ENCODE measurements at regions not wholly inside any gene's neighbourhood (a gene's known extent, or its start where the extent isn't known, plus 50 kb on each side); places are given as distances from the start of the nearest gene placed in this dataset.

DNA sequence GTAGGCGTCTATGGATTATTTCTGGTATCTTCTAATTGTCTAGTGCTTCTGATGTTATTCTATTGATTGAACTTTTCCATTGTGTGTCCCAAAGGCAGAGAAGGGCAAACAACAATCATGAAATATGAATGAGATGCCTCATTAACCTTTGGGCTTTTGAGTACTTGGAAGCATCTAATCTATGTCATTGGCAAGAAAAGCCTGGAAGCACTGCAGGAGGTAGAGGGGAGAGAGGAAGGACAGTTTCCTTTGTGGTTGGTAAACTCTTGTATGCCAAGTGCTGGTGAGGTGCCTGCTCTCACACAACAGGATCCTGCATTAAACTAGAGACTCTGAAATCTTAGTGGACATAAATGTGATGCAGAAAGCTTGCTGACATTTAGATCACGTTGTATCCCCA is 155.2 kb upstream of the TPK1 start:
- DNase-seq (no peak), ATAC-seq (ENCODE audit: poor library complexity) (no peak)
- Mint-ChIP-seq H3K27me3 (no peaks in the 10 kb centered on the region), H3K27ac (no peak overlapping the region), H3K36me3 (ENCODE audit: low read depth) (no peaks in the 10 kb centered on the region), H3K9me3 (peaks cover 8% of the 10 kb centered on the region), H3K4me3 (no peak overlapping the region), H3K4me1 (ENCODE audit: low read depth) (peaks cover 9% of the 10 kb centered on the region)
- TF ChIP-seq, protein P1, sequence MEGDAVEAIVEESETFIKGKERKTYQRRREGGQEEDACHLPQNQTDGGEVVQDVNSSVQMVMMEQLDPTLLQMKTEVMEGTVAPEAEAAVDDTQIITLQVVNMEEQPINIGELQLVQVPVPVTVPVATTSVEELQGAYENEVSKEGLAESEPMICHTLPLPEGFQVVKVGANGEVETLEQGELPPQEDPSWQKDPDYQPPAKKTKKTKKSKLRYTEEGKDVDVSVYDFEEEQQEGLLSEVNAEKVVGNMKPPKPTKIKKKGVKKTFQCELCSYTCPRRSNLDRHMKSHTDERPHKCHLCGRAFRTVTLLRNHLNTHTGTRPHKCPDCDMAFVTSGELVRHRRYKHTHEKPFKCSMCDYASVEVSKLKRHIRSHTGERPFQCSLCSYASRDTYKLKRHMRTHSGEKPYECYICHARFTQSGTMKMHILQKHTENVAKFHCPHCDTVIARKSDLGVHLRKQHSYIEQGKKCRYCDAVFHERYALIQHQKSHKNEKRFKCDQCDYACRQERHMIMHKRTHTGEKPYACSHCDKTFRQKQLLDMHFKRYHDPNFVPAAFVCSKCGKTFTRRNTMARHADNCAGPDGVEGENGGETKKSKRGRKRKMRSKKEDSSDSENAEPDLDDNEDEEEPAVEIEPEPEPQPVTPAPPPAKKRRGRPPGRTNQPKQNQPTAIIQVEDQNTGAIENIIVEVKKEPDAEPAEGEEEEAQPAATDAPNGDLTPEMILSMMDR (IDR thresholded peaks at IDR 0.05): no peak
- intact Hi-C loops (cut with DNase I, micrococcal nuclease): no loop called here
- H3K27ac ChIP-seq (ENCODE audit: low read depth in 1 of 2, low read length in 2 of 2): no peak overlapping the region
- no peaks in the 10 kb centered on the region for H3K36me3 ChIP-seq (ENCODE audit: insufficient read depth, low read length)
- no peaks in the 10 kb centered on the region for H3K4me1 ChIP-seq (ENCODE audit: insufficient read depth, low read length)
- POLR2A ChIA-PET: no interaction called here
- CTCF ChIA-PET: interaction anchor here (1.1 kb wide), 1 partner anchor 19 kb away, joined by 3 read pairs; no protein-coding TSS in a partner anchor
- no peaks in the 10 kb centered on the region for H3K9me3 ChIP-seq (ENCODE audit: control insufficient read depth in 1 of 2, insufficient read depth in 1 of 2, low read length in 2 of 2)
- H3K27me3 ChIP-seq (ENCODE audit: control insufficient read depth in 1 of 2, insufficient read depth in 2 of 2, low read length in 2 of 2): no peaks in the 10 kb centered on the region
- no peak overlapping the region for H3K4me3 ChIP-seq (ENCODE audit: low read length)

DNA sequence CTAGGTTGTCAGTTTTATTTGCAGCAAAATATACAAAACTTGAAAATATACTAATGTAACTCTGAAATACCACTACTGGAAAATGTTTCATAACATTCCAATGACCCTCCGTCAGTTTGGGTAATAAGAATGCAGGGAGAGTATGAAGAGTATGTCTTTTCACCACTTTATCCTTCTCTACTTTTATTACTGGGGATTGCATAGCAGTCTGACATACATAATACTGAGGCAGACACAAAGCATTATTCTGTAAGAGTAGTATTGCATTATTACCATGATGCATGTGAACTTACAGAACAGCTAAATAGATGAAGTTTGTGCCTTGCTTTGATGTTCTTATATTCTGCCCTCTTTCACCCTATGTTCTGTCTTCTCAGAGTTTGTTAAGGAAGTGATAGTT is 151.8 kb upstream of the TPK1 start:
- no peak overlapping the region for H3K27ac ChIP-seq (ENCODE audit: low read depth in 1 of 2, low read length in 2 of 2)
- no peak for ATAC-seq (ENCODE audit: poor library complexity)
- H3K36me3 ChIP-seq (ENCODE audit: insufficient read depth, low read length): no peaks in the 10 kb centered on the region
- H3K9me3 ChIP-seq (ENCODE audit: control insufficient read depth in 1 of 2, insufficient read depth in 1 of 2, low read length in 2 of 2): no peaks in the 10 kb centered on the region
- Mint-ChIP-seq H3K27ac (no peak overlapping the region), H3K4me1 (ENCODE audit: low read depth) (no peaks in the 10 kb centered on the region), H3K9me3 (peaks cover 3% of the 10 kb centered on the region), H3K27me3 (no peaks in the 10 kb centered on the region), H3K4me3 (no peak overlapping the region), H3K36me3 (ENCODE audit: low read depth) (no peaks in the 10 kb centered on the region)
- ChIA-PET CTCF (no interaction called here), POLR2A (no interaction called here)
- no peak overlapping the region for H3K4me3 ChIP-seq (ENCODE audit: low read length)
- intact Hi-C loops (cut with DNase I, micrococcal nuclease): no loop called here
- no peaks in the 10 kb centered on the region for H3K27me3 ChIP-seq (ENCODE audit: control insufficient read depth in 1 of 2, insufficient read depth in 2 of 2, low read length in 2 of 2)
- TF ChIP-seq, protein P1 (IDR thresholded peaks at IDR 0.05): no peak
- DNase-seq: no peak
- H3K4me1 ChIP-seq (ENCODE audit: insufficient read depth, low read length): no peaks in the 10 kb centered on the region

DNA sequence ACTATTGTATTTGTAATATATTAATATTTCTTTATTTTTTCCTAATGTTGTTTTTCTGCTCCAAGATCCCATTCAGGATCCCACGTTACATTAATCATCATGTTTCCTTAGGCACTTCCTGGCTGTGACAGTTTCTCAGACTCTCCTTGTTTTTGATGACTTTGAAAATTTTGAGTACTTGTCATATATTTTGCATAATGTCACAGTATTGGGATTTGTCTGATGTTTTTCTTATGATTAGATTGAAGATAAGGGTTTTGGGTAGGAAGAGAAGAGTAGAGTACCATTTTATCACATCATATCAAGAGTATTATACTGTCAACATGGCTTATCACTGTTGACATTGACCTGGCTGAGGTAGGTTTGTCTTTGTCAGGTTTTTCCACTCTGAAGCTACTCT is 146.3 kb upstream of the TPK1 start:
- H3K27ac Mint-ChIP-seq: no peak overlapping the region
- no peaks in the 10 kb centered on the region for H3K4me1 ChIP-seq (ENCODE audit: insufficient read depth, low read length)
- no peaks in the 10 kb centered on the region for H3K36me3 Mint-ChIP-seq (ENCODE audit: low read depth)
- H3K36me3 ChIP-seq (ENCODE audit: insufficient read depth, low read length): no peaks in the 10 kb centered on the region
- ChIA-PET CTCF (no interaction called here), POLR2A (no interaction called here)
- H3K4me3 ChIP-seq (ENCODE audit: low read length): no peak overlapping the region
- no peak overlapping the region for H3K4me3 Mint-ChIP-seq
- H3K27ac ChIP-seq (ENCODE audit: low read depth in 1 of 2, low read length in 2 of 2): no peak overlapping the region
- intact Hi-C loops (cut with DNase I, micrococcal nuclease): no loop called here
- H3K9me3 Mint-ChIP-seq: no peaks in the 10 kb centered on the region
- ATAC-seq (ENCODE audit: poor library complexity): no peak
- TF ChIP-seq, protein P1 (IDR thresholded peaks at IDR 0.05): no peak
- no peaks in the 10 kb centered on the region for H3K9me3 ChIP-seq (ENCODE audit: control insufficient read depth in 1 of 2, insufficient read depth in 1 of 2, low read length in 2 of 2)
- no peak for DNase-seq
- H3K27me3 ChIP-seq (ENCODE audit: control insufficient read depth in 1 of 2, insufficient read depth in 2 of 2, low read length in 2 of 2): no peaks in the 10 kb centered on the region
- no peaks in the 10 kb centered on the region for H3K27me3 Mint-ChIP-seq
- no peaks in the 10 kb centered on the region for H3K4me1 Mint-ChIP-seq (ENCODE audit: low read depth)
